ENCODE measurements at regions not wholly inside any gene's neighbourhood (a gene's known extent, or its start where the extent isn't known, plus 50 kb on each side); places are given as distances from the start of the nearest gene placed in this dataset.

DNA sequence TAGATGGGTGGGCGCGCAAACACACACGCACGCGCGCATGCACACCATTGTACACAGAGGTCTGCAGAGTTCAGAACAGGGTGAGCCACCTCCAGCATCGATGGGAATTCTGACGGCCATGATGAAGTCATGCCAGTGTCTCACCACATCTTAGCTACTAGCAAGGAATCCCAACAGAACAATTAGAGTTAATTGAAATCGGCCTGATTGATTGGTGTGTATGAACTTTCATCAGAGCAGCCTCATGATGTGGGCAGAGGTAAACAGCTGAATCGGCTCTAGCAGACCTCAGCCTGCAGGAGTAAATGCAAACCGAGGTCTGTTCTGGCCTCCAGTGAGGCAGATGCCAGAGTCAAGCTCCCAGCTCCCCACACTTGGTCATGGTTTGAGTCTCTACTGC lies 200.6 kb downstream of the CBLN1 start:
- DNase-seq (ENCODE audit: low read depth) = no peak

DNA sequence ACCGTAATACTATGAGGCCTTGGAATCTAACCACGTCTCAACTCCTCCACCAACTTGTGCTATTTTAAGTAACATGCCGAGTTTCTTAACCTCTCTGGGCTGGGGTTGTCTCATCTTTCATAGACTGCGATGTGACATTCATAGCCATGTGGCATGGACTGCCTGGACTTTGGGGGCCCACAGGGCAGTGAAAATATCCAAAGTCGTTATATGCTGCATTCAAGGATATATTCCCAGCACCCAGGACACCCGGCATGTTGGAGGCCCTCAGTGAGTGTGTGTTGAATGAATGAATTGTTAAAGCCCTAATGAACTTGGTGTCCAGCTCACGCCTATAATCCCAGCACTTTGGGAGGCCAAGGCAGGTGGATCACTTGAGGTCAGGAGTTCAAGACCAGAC lies 203.1 kb downstream of the CBLN1 start:
- DNase-seq (ENCODE audit: low read depth) = no peak

DNA sequence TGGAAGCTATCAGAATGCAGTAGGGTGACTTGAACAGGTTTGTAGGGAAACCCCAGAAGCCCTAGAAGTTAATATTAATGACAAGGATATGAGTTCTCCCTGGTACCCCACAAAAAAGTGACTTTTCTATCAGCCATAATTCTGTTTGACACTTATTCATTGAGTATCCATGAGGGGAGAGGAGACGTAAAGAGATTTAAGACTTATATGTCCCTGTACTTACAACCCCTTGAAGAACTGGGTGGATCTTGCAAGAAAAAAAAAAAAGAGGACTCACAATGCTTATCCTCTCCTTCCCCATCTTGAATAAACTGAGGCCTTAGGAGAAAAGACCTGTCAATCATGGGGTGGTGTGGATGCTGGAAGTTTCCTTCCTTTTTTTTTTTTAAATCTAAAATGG lies 203.5 kb downstream of the CBLN1 start:
- no peak for DNase-seq (ENCODE audit: low read depth)

DNA sequence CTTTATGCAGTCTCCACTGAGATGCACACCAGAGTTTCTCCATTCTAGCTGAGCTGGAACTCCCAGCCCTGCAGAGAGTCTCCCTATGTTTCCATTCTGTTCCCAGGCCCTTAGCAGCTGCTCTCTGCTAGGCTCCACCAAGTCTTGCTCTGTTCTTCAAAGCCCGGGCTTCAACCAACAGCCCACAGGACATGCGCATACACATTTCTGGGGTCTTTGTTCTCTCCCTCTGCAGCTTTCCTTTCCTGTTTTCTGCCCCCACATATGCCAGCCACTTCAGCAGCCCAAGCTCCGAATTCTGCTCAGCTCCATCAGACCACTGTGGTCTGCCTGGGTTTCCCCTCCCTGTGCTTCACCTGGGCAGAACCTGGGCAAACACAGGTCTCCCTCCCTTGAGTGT lies 205.9 kb downstream of the CBLN1 start:
- DNase-seq (ENCODE audit: low read depth) = no peak

DNA sequence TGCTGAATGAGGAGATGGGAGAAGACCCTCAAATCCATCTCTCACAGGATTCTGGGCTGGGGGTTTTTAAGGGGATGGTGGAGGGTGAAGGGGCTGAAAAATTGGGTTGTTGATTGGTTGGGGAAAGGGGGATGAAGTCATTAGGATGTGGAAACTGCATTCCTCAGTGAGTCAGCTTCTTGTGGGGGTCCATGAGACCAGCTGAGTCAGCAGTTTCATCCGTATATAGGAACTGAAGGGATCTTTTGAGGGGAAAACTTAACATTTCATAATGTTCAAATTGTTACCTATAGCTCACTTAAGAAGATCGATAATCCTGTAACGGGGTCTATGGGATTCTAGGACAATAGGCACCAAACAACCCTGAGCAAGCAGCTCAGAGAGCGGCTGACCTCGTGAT lies 213.4 kb downstream of the CBLN1 start:
- no peak for DNase-seq (ENCODE audit: low read depth)

DNA sequence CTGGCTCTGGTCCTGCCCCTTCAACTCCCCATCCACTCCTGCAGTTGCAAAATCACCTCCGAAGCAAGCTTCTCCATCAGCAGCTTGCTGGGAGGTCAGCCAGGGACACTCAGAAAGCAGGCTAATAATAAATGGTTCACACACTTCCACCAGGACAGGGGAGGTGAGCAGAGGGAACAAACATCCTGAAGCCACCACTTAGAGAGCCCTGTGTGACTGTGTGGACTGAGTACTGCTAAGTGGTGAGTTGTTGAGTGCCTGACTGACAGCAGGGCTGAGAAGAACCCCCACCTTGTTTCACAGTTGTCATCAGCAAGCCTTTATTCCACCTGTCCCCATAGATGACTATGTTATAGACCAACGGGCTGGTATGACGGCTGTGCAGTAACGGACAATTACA lies 213.9 kb downstream of the CBLN1 start:
- DNase-seq (ENCODE audit: low read depth) = no peak

- DNase-seq (ENCODE audit: low read depth) = no peak
Observed at GRCh38 chr16:49061137-49061714, 220.4 kb downstream of the CBLN1 start.

GRCh38 chr16:49060728-49061127 lies 220.9 kb downstream of the CBLN1 start:
- no peak for DNase-seq (ENCODE audit: low read depth)

DNA sequence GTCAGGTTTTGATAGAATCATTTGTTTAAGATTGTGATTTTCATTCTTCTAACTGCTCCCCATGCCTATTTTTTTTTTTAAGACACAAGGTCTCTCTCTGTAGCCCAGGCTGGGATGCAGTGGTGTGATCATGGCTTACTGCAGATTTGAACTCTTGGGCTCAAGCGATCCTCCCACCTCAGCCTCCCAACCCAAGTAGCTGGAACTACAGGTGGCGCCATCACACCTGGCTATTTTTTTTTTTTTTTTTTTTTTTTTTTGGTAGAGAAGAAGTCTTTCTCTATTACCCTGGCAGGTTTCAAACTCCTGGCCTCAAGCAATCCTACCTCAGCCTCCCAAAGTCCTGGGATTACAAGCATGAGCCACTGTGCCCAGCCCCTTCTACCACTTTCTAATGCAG lies 223.3 kb downstream of the CBLN1 start:
- no peak for DNase-seq (ENCODE audit: low read depth)

DNA sequence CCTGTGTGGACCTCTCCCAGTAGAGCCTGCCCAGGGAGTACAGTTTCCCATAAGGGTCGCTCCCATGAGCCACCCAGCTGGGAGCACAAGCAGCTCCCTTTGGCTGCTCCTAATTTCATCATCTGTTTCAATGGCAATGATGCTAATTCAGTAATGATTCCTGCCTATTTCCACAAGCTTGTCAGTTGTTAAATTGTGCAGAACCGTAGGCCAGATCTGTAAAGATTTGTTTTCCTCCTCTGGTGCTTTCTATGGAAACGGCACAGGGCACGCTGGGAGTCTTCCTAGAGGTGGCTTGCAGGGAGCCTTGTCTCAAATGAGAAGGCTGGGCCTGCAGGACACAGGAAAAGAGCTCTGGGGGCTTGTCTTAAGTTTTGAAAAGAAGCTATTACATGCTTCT lies 223.7 kb downstream of the CBLN1 start:
- DNase-seq (ENCODE audit: low read depth) = no peak

DNA sequence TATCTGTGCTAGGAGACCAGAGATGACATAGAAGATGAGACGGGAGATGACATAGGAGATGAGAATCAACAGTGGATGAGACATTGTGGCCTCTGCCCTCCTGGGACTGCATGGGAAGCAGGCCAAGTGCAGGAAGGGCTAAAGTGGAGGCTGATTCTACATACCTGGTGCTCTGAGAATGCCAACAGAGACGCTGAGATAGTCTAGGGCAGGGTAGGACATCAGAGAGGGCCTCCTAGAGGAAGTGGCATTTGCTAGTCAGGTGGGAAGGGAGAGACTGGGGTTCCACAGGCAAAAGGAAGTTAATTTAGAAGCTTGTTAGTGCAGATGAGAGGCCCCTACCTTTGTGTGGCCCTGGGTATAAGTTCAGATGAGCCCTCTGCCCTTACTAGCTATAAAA lies 224.2 kb downstream of the CBLN1 start:
- DNase-seq (ENCODE audit: low read depth) = no peak

GRCh38 chr16:49056546-49056945 lies 225.1 kb downstream of the CBLN1 start:
- no peak for DNase-seq (ENCODE audit: low read depth)

GRCh38 chr16:49055824-49056545 lies 225.7 kb downstream of the CBLN1 start:
- no peak for DNase-seq (ENCODE audit: low read depth)

- DNase-seq (ENCODE audit: low read depth) = no peak
Observed at GRCh38 chr16:49055291-49055690, 226.3 kb downstream of the CBLN1 start.

GRCh38 chr16:49054606-49055005 lies 227.0 kb downstream of the CBLN1 start:
- no peak for DNase-seq (ENCODE audit: low read depth)

DNA sequence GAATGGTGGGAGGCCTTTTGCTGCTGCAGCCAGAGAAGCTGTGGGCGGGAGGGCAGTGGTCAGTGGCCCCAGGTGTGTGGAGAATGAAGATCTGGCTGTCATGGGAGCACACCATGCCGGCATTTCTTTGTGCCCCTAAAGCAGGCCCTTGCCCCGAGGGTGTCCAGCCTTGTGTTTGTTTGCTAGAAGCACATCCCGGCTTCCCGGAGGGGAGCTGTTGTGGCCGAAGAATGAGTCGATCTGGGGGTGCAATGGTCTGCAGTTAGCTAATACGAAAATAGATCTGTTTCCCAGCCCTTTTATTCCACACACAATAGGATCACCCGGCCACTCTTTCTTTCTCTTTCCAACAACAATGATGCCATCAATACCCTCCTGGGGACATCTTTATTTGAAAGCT lies 228.8 kb downstream of the CBLN1 start:
- no peak for DNase-seq (ENCODE audit: low read depth)

- no peak for DNase-seq (ENCODE audit: low read depth)
Observed at GRCh38 chr16:49051576-49051975, 230.1 kb downstream of the CBLN1 start.

DNA sequence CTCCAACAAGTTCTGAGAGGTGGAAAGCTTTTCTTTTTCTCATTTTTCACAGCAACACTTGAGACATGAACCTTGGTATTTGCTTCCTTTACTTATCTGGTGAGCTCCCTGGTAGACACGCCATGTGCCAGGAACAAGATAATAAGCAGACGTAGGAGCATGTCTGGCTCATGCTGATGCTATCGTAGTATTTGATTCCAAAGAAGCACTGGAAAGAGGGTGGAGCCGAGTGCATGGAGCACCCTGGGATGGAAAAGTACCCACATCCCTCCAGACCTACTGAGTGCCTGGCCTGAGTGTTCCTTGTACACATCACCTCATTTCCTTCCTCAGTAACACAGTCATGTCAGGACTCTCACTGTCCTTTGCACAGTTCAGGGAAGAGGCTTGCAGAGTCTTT lies 231.0 kb downstream of the CBLN1 start:
- no peak for DNase-seq (ENCODE audit: low read depth)

DNA sequence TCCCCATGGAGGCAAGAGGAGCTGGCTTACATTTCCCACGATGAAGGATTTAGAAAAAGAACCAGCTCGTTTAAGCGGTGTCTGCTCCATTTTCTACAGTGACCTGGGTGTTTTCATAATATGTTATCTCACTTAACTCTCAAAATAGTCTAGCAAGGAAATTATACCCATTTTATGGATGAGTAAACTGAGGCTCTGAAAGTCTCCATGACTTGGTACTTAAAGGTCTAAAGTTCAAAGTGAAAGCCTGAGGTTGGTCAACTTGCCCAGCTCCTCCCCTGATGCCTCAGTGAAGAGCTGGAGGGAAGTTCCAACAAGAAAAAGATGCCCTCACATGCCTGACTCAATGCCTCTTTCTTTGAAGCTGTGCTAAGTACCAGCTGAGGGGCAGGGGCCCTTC lies 232.0 kb downstream of the CBLN1 start:
- no peak for DNase-seq (ENCODE audit: low read depth)

- DNase-seq (ENCODE audit: low read depth) = no peak
Observed at GRCh38 chr16:49049191-49049590, 232.4 kb downstream of the CBLN1 start.

GRCh38 chr16:49048557-49048956 lies 233.1 kb downstream of the CBLN1 start:
- DNase-seq (ENCODE audit: low read depth) = peak; percentile 8

DNA sequence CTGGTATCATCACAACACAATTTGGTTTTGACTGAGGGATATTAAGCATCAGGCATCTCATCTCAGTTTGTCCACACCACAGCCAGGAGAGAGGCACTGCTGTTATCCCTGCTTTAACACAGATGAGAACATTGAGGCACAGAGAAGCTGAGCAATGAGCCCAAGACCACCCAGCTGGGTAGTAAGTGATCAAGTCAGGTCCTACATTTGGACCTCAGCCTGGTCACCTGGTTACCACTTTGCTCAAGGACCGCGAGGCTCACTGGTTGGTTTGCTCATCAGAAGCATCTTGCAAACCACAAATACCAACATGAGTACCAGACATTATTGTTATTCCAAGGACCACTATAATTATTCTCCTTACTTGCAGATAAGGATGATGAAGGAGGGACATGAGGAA lies 245.5 kb downstream of the CBLN1 start:
- DNase-seq (ENCODE audit: low read depth) = no peak

DNA sequence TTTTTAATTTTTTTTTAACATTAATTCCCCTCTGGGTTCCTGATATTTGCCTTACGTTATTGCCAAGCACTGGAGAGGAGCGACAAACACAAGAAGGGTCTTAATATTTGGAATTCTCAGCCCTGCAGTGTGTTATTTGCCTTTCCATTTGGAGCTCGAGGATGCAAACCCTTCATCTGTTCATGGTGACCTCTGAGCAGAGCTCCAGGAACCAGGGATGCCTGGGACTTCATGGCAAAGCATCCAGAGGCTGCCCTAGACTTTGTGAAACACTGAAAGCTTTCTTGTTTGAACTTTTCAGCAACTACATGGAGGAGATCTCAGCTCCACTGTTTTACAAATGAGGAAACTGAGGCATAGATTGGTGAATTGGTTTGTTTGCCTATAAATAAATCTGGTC lies 254.2 kb downstream of the CBLN1 start:
- DNase-seq (ENCODE audit: low read depth) = no peak
